Ovary (tissue), 7 donors: ENCODE measurements at regions not wholly inside any gene's neighbourhood (a gene's known extent, or its start where the extent isn't known, plus 50 kb on each side); places are given as distances from the start of the nearest gene placed in this dataset.
"Not testable (repeated sequence)": the region's sequence is repeated elsewhere in the genome, so short reads cannot be mapped to it uniquely, and the experiment has no call there.

ENCODE experiments used
- DNase-seq, 5 donors: peaks; one replicate each; pipeline ENCODE4 v3.0.0-alpha.2; 2019 to 2020
- H3K27ac ChIP-seq, 2 donors: fragments of 200-600 bp; one replicate each; pipeline versions ENCODE4 v1.5.1 to v1.8.0; 2019 to 2022
- H3K27me3 ChIP-seq: fragments of 200-600 bp; one replicate; pipeline ENCODE4 v1.8.0; 2022
- H3K36me3 ChIP-seq: fragments of 200-600 bp; sonication (generic); one replicate; pipeline ENCODE4 v1.5.1; 2019
- H3K4me1 ChIP-seq: one replicate; pipeline ENCODE4 v1.8.1; 2013; ENCODE audit warnings: mild to moderate bottlenecking, moderate library complexity; ENCODE audit not compliant: insufficient read depth
- H3K4me3 ChIP-seq: fragments of 200-600 bp; sonication (generic); one replicate; pipeline ENCODE4 v1.5.1; 2017
- H3K9me3 ChIP-seq, 2 donors: fragments of 200-600 bp in 1 of 2; sonication (generic) in 1 of 2; one replicate each; pipeline versions ENCODE4 v1.5.1 to v1.8.1; 2013 to 2019; ENCODE audit warnings: mild to moderate bottlenecking in 1 of 2, moderate library complexity in 1 of 2
- EP300 ChIP-seq: sonication (generic); formaldehyde crosslinking; IDR thresholded peaks from one replicate; pipeline ENCODE4 v1.6.1; 2017; ENCODE audit warnings: antibody characterized with exemption
- POLR2A ChIP-seq: fragments of 450-650 bp; IDR thresholded peaks from one replicate; pipeline ENCODE4 v1.6.1; 2017; ENCODE audit warnings: antibody characterized with exemption, mild to moderate bottlenecking, moderate library complexity
- WGBS, 3 donors: extraction: QIAGEN DNeasy Blood & Tissue Kit in 1 of 3; methylation state at CpG; one replicate each; pipeline versions ENCODE4 v1.1.5 to v1.1.7; 2013 to 2017; 5-methylcytosine and 5-hydroxymethylcytosine counted together
- intact Hi-C, 4 donors: fragments of 100-400 bp; cut with DNase I; formaldehyde crosslinking; loops; one replicate each; pipeline versions ENCODE4 v1.11.0 to v1.15.1; 2022 to 2023
- TF ChIP-seq, protein P1 (sequence below), 3 donors: fragments of 450-650 bp in 2 of 3; fragments of 200-600 bp in 1 of 3; IDR thresholded peaks; one replicate each; pipeline versions ENCODE4 v1.5.1 to v1.8.0; 2016 to 2022; ENCODE audit warnings: antibody characterized with exemption in 3 of 3, mild to moderate bottlenecking in 1 of 3
- donor health status: DM: no; HTN: no; CAD: no; lungs with moderate emphysema.
- donor health status: DM: no; HTN: no; CAD: no.
- donor health status: Bipolar disorder and iron deficiency.
- donor health status: DM: no; HTN: no; CAD: no.
- donor health status: DM: yes; HTN: yes; CAD: no.

DNA sequence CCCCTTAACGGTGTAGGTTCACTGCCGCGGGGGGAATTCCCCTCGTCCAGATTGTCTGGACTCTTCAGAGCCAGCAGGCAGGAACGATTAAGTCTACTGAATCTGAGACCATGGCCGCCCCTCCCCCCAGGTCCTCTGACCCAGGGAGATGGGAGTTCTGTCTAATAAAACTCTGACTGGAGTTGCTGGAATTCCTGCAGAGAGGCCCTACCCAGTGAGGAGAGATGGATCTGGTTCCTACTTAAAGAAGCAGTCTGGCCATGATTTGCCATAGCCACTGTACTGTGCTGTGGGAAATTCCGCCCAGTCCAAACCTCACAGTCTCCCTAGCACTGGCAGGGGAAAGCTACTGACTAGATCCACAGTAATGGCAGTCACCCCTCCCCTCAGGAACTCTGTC, 237.7 kb upstream of the RASA1 start:
- no peak for DNase-seq
- Histone ChIP-seq H3K9me3 (no peaks in the 10 kb centered on the region), H3K27me3 (no peaks in the 10 kb centered on the region), H3K36me3 (no peaks in the 10 kb centered on the region), H3K4me3 (no peak overlapping the region), H3K27ac (no peak overlapping the region), H3K4me1 (no peaks in the 10 kb centered on the region)
- intact Hi-C loops: no loop called here
- WGBS, 3 donors: 71 to 85% (median 71%) methylated on average over 7 of the region's 7 CpGs
- TF ChIP-seq, protein P1, sequence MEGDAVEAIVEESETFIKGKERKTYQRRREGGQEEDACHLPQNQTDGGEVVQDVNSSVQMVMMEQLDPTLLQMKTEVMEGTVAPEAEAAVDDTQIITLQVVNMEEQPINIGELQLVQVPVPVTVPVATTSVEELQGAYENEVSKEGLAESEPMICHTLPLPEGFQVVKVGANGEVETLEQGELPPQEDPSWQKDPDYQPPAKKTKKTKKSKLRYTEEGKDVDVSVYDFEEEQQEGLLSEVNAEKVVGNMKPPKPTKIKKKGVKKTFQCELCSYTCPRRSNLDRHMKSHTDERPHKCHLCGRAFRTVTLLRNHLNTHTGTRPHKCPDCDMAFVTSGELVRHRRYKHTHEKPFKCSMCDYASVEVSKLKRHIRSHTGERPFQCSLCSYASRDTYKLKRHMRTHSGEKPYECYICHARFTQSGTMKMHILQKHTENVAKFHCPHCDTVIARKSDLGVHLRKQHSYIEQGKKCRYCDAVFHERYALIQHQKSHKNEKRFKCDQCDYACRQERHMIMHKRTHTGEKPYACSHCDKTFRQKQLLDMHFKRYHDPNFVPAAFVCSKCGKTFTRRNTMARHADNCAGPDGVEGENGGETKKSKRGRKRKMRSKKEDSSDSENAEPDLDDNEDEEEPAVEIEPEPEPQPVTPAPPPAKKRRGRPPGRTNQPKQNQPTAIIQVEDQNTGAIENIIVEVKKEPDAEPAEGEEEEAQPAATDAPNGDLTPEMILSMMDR (IDR thresholded peaks at IDR 0.05): no peak
- TF ChIP-seq POLR2A: no peak
- TF ChIP-seq EP300: no peak

- no peak overlapping the region for H3K27ac ChIP-seq
- no peaks in the 10 kb centered on the region for H3K9me3 ChIP-seq
- DNase-seq: no peak
- no peaks in the 10 kb centered on the region for H3K4me1 ChIP-seq
- intact Hi-C loops: no loop called here
- no peaks in the 10 kb centered on the region for H3K36me3 ChIP-seq
- no peaks in the 10 kb centered on the region for H3K27me3 ChIP-seq
- no peak overlapping the region for H3K4me3 ChIP-seq
- 81 to 86% (median 84%) methylated on average over 7 of the region's 7 CpGs for WGBS, 3 donors
- TF ChIP-seq POLR2A (no peak), EP300 (no peak)
- TF ChIP-seq, protein P1 (IDR thresholded peaks at IDR 0.05): no peak
Measured at GRCh38 chr5:87030699-87031098, 237.0 kb upstream of the RASA1 start.

GRCh38 chr5:87034557-87034956, 233.1 kb upstream of the RASA1 start:
- intact Hi-C loops: no loop called here
- no peak for TF ChIP-seq POLR2A
- TF ChIP-seq, protein P1 (IDR thresholded peaks at IDR 0.05): no peak
- TF ChIP-seq EP300: no peak
- no peaks in the 10 kb centered on the region for H3K36me3 ChIP-seq

DNA sequence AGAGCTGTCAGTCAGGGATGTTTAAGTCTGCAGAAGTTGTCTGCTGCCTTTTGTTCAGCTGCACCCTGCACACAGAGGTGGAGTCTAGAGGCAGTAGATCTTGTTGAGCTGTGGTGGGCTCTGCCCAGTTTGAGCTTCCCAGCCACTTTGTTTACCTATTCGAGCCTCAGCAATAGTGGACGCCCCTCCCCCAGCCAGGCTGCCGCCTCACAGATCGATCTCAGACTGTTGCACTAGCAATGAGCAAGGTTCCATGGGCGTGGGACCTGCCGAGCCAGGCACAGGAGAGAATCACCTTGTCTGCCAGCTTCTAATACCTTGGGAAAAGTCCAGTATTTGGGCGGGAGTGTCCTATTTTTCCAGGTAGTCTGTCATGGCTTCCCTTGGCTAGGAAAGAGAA, 225.1 kb upstream of the RASA1 start:
- no peak for TF ChIP-seq POLR2A
- TF ChIP-seq, protein P1 (IDR thresholded peaks at IDR 0.05): no peak
- TF ChIP-seq EP300: no peak
- no peak overlapping the region for H3K4me3 ChIP-seq
- H3K27me3 ChIP-seq: no peaks in the 10 kb centered on the region
- 83 to 85% (median 83%) methylated on average over 7 of the region's 7 CpGs for WGBS, 3 donors
- H3K36me3 ChIP-seq: no peaks in the 10 kb centered on the region
- no peak for DNase-seq
- H3K9me3 ChIP-seq: no peaks in the 10 kb centered on the region
- intact Hi-C loops: no loop called here
- no peaks in the 10 kb centered on the region for H3K4me1 ChIP-seq
- no peak overlapping the region for H3K27ac ChIP-seq

More at GRCh38 chr5:87034557-87034956, 233.1 kb upstream of the RASA1 start:
- 80 to 93% (median 87%) methylated on average over 2 of the region's 2 CpGs for WGBS, 3 donors
- H3K9me3 ChIP-seq: no peaks in the 10 kb centered on the region
- no peaks in the 10 kb centered on the region for H3K27me3 ChIP-seq
- H3K4me3 ChIP-seq: no peak overlapping the region
- H3K27ac ChIP-seq: no peak overlapping the region
- no peak for DNase-seq
- H3K4me1 ChIP-seq: no peaks in the 10 kb centered on the region

- H3K27me3 ChIP-seq: no peaks in the 10 kb centered on the region
- DNase-seq: no peak
- 61 to 92% (median 84%) methylated on average over 1 of the region's 1 CpG for WGBS, 3 donors
- intact Hi-C loops: no loop called here
- TF ChIP-seq EP300 (no peak), POLR2A (no peak)
- TF ChIP-seq, protein P1 (IDR thresholded peaks at IDR 0.05): no peak
- H3K36me3 ChIP-seq: no peaks in the 10 kb centered on the region
- no peak overlapping the region for H3K27ac ChIP-seq
- H3K4me3 ChIP-seq: no peak overlapping the region
- H3K9me3 ChIP-seq: no peaks in the 10 kb centered on the region
- H3K4me1 ChIP-seq: no peaks in the 10 kb centered on the region
Measured at GRCh38 chr5:87048156-87048555, 219.5 kb upstream of the RASA1 start.

DNA sequence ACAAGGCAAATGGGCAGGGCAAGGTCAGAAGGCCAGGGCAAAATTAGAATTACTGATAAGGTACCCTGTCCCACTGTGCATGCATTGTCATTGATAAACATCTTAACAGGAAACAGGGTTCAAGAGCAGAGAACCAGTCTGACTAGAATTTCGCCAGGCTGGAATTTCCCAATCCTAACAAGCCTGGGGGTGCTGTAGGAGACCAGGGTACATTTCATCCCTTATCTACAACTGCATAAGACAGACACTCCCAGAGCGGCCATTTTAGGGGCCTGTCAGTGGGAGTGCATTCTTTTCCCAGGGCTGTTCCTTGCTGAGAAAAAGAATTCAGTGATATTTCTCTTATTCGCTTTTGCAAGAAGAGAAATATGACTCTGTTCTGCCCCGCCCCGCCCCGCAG, 218.7 kb upstream of the RASA1 start:
- H3K36me3 ChIP-seq, H3K27ac ChIP-seq, DNase-seq, H3K4me3 ChIP-seq, H3K4me1 ChIP-seq, intact Hi-C loops, H3K27me3 ChIP-seq, H3K9me3 ChIP-seq: not testable (repeated sequence)
- 86 to 89% (median 87%) methylated on average over 6 of the region's 6 CpGs for WGBS, 3 donors
